ENCODE measurements at regions not wholly inside any gene's neighbourhood (a gene's known extent, or its start where the extent isn't known, plus 50 kb on each side); places are given as distances from the start of the nearest gene placed in this dataset.
A peak's percentile ranks its signal among the peaks of the same experiment; 100 is the strongest.

DNA sequence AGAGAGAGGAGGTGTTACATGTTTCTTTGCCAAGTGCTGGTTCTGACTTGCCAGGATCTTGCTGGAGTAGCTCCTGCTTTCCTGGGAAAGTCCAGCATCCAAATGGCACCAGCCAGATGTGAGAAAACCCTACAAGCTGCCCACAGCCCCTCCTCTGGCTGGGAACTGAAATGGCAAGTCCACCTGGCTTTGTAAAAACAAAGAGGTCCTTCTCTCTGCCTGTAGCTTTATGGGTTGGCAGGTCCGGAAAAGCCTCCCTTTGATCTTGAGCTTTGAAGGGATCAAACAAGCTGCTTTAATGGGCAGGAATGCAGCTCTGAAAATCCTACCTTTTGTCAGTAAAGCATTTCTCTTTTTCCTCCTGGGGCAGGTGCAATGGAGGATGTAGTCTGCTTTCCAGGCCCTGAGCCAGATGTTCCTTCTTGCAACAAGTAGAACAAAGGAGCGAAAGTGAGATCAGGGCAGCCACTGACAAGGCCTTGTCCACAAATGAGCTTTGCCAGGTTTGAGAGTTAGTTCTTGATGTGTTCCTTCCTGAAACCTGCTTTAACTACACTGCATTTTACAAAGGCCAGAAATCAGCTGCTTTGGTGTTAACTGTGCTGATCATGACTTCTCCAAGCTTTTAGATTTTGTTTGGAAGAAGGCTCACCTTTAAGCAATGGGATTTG is 456.7 kb downstream of the ZNF608 start (continued):
- TF ChIP-seq DMTF1 (CRISPR knock-in tag; IDR thresholded peaks at IDR 0.05) (no peak), KAT2B (IDR thresholded peaks at IDR 0.05; ENCODE audit: borderline replicate concordance, low read depth, low read length) (no peak), NCOA2 (CRISPR knock-in tag; IDR thresholded peaks at IDR 0.05) (peak; percentile 83), THAP11 (CRISPR knock-in tag; IDR thresholded peaks at IDR 0.05) (no peak), UBTF (CRISPR knock-in tag; IDR thresholded peaks at IDR 0.05) (no peak), ZNF207 (IDR thresholded peaks at IDR 0.05; ENCODE audit: borderline replicate concordance) (no peak), ETV5 (CRISPR knock-in tag; IDR thresholded peaks at IDR 0.05; ENCODE audit: borderline replicate concordance) (peak; percentile 75), HNF1B (CRISPR knock-in tag; IDR thresholded peaks at IDR 0.05) (peak; percentile 53; the same call in 1 of the 2 replicates), MZF1 (CRISPR knock-in tag; IDR thresholded peaks at IDR 0.05; ENCODE audit: borderline replicate concordance) (no peak), ZNF543 (CRISPR knock-in tag; IDR thresholded peaks at IDR 0.05) (no peak), ZBTB40 (IDR thresholded peaks at IDR 0.05) (no peak), ZBTB40 (CRISPR knock-in tag; IDR thresholded peaks at IDR 0.05) (no peak), ZNF644 (CRISPR knock-in tag; IDR thresholded peaks at IDR 0.05; ENCODE audit: low read depth) (peak; percentile 91), RFX3 (CRISPR knock-in tag; IDR thresholded peaks at IDR 0.05) (no peak), CENPT (CRISPR knock-in tag; IDR thresholded peaks at IDR 0.05; ENCODE audit: low read depth) (no peak)
